ENCODE measurements at regions not wholly inside any gene's neighbourhood (a gene's known extent, or its start where the extent isn't known, plus 50 kb on each side); places are given as distances from the start of the nearest gene placed in this dataset.

- WGBS = 95% methylated on average over 2 of the region's 2 CpGs
- H3K27ac ChIP-seq (ENCODE audit: low read depth in 1 of 2, low read length in 1 of 2) = no peak overlapping the region
These were observed 78.3 kb upstream of the HS6ST1 start for GRCh38 chr2:128396946-128397345.

DNA sequence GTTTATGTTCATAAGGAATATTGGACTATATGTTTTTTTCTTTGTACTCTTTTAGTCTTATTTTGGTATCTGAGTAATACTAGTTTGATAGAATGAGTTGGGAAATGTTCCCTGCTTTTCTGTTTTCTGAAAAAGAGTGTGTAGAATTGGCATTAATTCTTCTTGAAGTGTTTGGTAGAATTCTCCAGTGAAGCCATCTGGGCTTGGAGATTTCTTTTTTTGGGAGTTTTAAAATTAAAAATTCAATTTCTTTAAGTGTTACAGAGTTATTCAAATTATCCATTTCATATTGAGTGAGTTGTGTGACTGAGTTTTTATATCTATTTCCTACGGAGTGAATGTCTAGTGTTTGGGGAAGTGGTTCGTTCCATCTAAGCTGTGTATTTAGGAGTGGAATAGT, 80.6 kb upstream of the HS6ST1 start:
- no peak overlapping the region for H3K4me3 ChIP-seq (ENCODE audit: low read length in 2 of 2)
- no peak for DNase-seq (ENCODE audit: low read depth in 6 of 9, low spot score in 9 of 9)
- H3K9me3 ChIP-seq (ENCODE audit: control insufficient read depth in 2 of 2, insufficient read depth in 1 of 2, low read length in 1 of 2) = no peaks in the 10 kb centered on the region
- H3K27ac ChIP-seq (ENCODE audit: low read depth in 1 of 2, low read length in 1 of 2) = no peak overlapping the region
- peaks cover 0 to 2% of the 10 kb centered on the region in 2 donors for H3K27me3 ChIP-seq (ENCODE audit: control insufficient read depth in 2 of 2, insufficient read depth in 1 of 2, low read length in 1 of 2)
- H3K4me1 ChIP-seq (ENCODE audit: control insufficient read depth in 2 of 2, insufficient read depth in 2 of 2, low read length in 2 of 2) = peaks cover 11 to 48% of the 10 kb centered on the region in 2 donors
- 90% methylated on average over 2 of the region's 2 CpGs for WGBS
- H3K36me3 ChIP-seq (ENCODE audit: control insufficient read depth in 2 of 2, insufficient read depth in 2 of 2, low read length in 1 of 2) = no peaks in the 10 kb centered on the region

More at GRCh38 chr2:128396946-128397345, 78.3 kb upstream of the HS6ST1 start:
- DNase-seq (ENCODE audit: low read depth in 6 of 9, low spot score in 9 of 9) = no peak
- H3K4me3 ChIP-seq (ENCODE audit: low read length in 2 of 2) = no peak overlapping the region
- H3K9me3 ChIP-seq (ENCODE audit: control insufficient read depth in 2 of 2, insufficient read depth in 1 of 2, low read length in 1 of 2) = no peaks in the 10 kb centered on the region
- no peaks in the 10 kb centered on the region for H3K36me3 ChIP-seq (ENCODE audit: control insufficient read depth in 2 of 2, insufficient read depth in 2 of 2, low read length in 1 of 2)
- peaks cover 0 to 29% of the 10 kb centered on the region in 2 donors for H3K4me1 ChIP-seq (ENCODE audit: control insufficient read depth in 2 of 2, insufficient read depth in 2 of 2, low read length in 2 of 2)
- H3K27me3 ChIP-seq (ENCODE audit: control insufficient read depth in 2 of 2, insufficient read depth in 1 of 2, low read length in 1 of 2) = no peaks in the 10 kb centered on the region

GRCh38 chr2:128399690-128400291, 81.1 kb upstream of the HS6ST1 start:
- 23% methylated on average over 5 of the region's 5 CpGs for WGBS
- Histone ChIP-seq H3K36me3 (ENCODE audit: control insufficient read depth in 2 of 2, insufficient read depth in 2 of 2, low read length in 1 of 2) (no peaks in the 10 kb centered on the region), H3K9me3 (ENCODE audit: control insufficient read depth in 2 of 2, insufficient read depth in 1 of 2, low read length in 1 of 2) (no peaks in the 10 kb centered on the region), H3K27me3 (ENCODE audit: control insufficient read depth in 2 of 2, insufficient read depth in 1 of 2, low read length in 1 of 2) (peaks cover 0 to 2% of the 10 kb centered on the region in 2 donors), H3K27ac (ENCODE audit: low read depth in 1 of 2, low read length in 1 of 2) (no peak overlapping the region), H3K4me1 (ENCODE audit: control insufficient read depth in 2 of 2, insufficient read depth in 2 of 2, low read length in 2 of 2) (peaks cover 11 to 46% of the 10 kb centered on the region in 2 donors), H3K4me3 (ENCODE audit: low read length in 2 of 2) (no peak overlapping the region)
- DNase-seq (ENCODE audit: low read depth in 6 of 9, low spot score in 9 of 9) = peak in 2 of 9 donors; percentile 47 to 52

DNA sequence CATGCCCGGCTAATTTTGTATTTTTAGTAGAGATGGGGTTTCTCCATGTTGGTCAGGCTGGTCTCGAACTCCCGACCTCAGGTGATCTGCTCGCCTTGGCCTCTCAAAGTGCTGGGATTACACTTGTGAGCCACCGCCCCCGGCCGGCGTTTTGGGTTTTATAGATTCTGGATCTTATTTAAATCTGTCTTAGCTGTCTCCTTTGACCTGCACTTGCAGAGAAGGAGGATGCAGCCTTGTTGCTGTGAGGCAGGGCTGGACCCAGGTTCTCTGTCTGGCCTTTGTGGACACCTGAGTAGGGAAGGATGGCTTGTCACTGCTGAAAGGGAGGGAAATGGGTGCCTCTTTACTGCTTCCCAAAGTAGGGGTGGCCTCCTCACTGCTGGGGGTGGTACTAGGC, 83.0 kb upstream of the HS6ST1 start:
- no peaks in the 10 kb centered on the region for H3K9me3 ChIP-seq (ENCODE audit: control insufficient read depth in 2 of 2, insufficient read depth in 1 of 2, low read length in 1 of 2)
- WGBS = over 99% methylated on average over 8 of the region's 8 CpGs
- no peak for DNase-seq (ENCODE audit: low read depth in 6 of 9, low spot score in 9 of 9)
- H3K27me3 ChIP-seq (ENCODE audit: control insufficient read depth in 2 of 2, insufficient read depth in 1 of 2, low read length in 1 of 2) = peaks cover 0 to 2% of the 10 kb centered on the region in 2 donors
- peaks cover 11 to 44% of the 10 kb centered on the region in 2 donors for H3K4me1 ChIP-seq (ENCODE audit: control insufficient read depth in 2 of 2, insufficient read depth in 2 of 2, low read length in 2 of 2)
- H3K4me3 ChIP-seq (ENCODE audit: low read length in 2 of 2) = no peak overlapping the region
- H3K27ac ChIP-seq (ENCODE audit: low read depth in 1 of 2, low read length in 1 of 2) = no peak overlapping the region
- H3K36me3 ChIP-seq (ENCODE audit: control insufficient read depth in 2 of 2, insufficient read depth in 2 of 2, low read length in 1 of 2) = no peaks in the 10 kb centered on the region

- DNase-seq (ENCODE audit: low read depth in 6 of 9, low spot score in 9 of 9) = peak in 1 of 9 donors; percentile 64
- no peak overlapping the region for H3K4me3 ChIP-seq (ENCODE audit: low read length in 2 of 2)
- WGBS = 40% methylated on average over 13 of the region's 13 CpGs
These were observed 84.4 kb upstream of the HS6ST1 start for GRCh38 chr2:128402911-128403670.

GRCh38 chr2:128403814-128404708, 85.4 kb upstream of the HS6ST1 start:
- no peak overlapping the region for H3K4me3 ChIP-seq (ENCODE audit: low read length in 2 of 2)
- no peak for DNase-seq (ENCODE audit: low read depth in 6 of 9, low spot score in 9 of 9)
- H3K27me3 ChIP-seq (ENCODE audit: control insufficient read depth in 2 of 2, insufficient read depth in 1 of 2, low read length in 1 of 2) = peaks cover 0 to 2% of the 10 kb centered on the region in 2 donors
- no peak overlapping the region for H3K27ac ChIP-seq (ENCODE audit: low read depth in 1 of 2, low read length in 1 of 2)
- no peaks in the 10 kb centered on the region for H3K36me3 ChIP-seq (ENCODE audit: control insufficient read depth in 2 of 2, insufficient read depth in 2 of 2, low read length in 1 of 2)
- H3K4me1 ChIP-seq (ENCODE audit: control insufficient read depth in 2 of 2, insufficient read depth in 2 of 2, low read length in 2 of 2) = peaks cover 15 to 66% of the 10 kb centered on the region in 2 donors
- no peaks in the 10 kb centered on the region for H3K9me3 ChIP-seq (ENCODE audit: control insufficient read depth in 2 of 2, insufficient read depth in 1 of 2, low read length in 1 of 2)
- 98% methylated on average over 5 of the region's 5 CpGs for WGBS

More at GRCh38 chr2:128402911-128403670, 84.4 kb upstream of the HS6ST1 start:
- Histone ChIP-seq H3K4me1 (ENCODE audit: control insufficient read depth in 2 of 2, insufficient read depth in 2 of 2, low read length in 2 of 2) (peaks cover 11 to 56% of the 10 kb centered on the region in 2 donors), H3K27ac (ENCODE audit: low read depth in 1 of 2, low read length in 1 of 2) (no peak overlapping the region), H3K27me3 (ENCODE audit: control insufficient read depth in 2 of 2, insufficient read depth in 1 of 2, low read length in 1 of 2) (peaks cover 0 to 2% of the 10 kb centered on the region in 2 donors), H3K9me3 (ENCODE audit: control insufficient read depth in 2 of 2, insufficient read depth in 1 of 2, low read length in 1 of 2) (no peaks in the 10 kb centered on the region), H3K36me3 (ENCODE audit: control insufficient read depth in 2 of 2, insufficient read depth in 2 of 2, low read length in 1 of 2) (no peaks in the 10 kb centered on the region)

GRCh38 chr2:128404709-128405466, 86.2 kb upstream of the HS6ST1 start:
- no peak overlapping the region for H3K27ac ChIP-seq (ENCODE audit: low read depth in 1 of 2, low read length in 1 of 2)
- WGBS = 97% methylated on average over 11 of the region's 11 CpGs
- H3K4me3 ChIP-seq (ENCODE audit: low read length in 2 of 2) = no peak overlapping the region
- DNase-seq (ENCODE audit: low read depth in 6 of 9, low spot score in 9 of 9) = no peak
- no peaks in the 10 kb centered on the region for H3K9me3 ChIP-seq (ENCODE audit: control insufficient read depth in 2 of 2, insufficient read depth in 1 of 2, low read length in 1 of 2)
- H3K4me1 ChIP-seq (ENCODE audit: control insufficient read depth in 2 of 2, insufficient read depth in 2 of 2, low read length in 2 of 2) = peaks cover 15 to 74% of the 10 kb centered on the region in 2 donors
- H3K27me3 ChIP-seq (ENCODE audit: control insufficient read depth in 2 of 2, insufficient read depth in 1 of 2, low read length in 1 of 2) = peaks cover 0 to 2% of the 10 kb centered on the region in 2 donors
- H3K36me3 ChIP-seq (ENCODE audit: control insufficient read depth in 2 of 2, insufficient read depth in 2 of 2, low read length in 1 of 2) = no peaks in the 10 kb centered on the region

DNA sequence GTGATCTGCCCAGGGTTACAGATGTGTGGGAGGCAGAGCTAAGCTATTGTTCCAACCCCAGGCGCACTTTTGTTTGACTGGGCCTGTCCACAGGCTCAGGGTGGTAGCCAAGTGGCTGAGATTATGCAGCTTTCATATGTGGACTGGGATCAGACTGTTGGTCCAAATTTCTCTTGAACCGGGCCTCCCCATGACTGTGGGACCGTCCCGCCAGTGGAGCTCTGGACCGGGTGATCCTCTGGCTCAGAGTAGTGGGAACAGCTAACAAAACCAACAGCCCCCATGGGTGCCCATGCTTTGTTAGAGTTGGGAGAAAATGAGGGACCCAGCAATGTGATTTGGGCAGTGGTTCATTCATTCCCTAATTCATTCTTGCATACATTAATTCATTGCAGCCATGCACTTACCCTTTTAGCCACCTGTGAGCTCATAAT, 86.8 kb upstream of the HS6ST1 start:
- peaks cover 15 to 75% of the 10 kb centered on the region in 2 donors for H3K4me1 ChIP-seq (ENCODE audit: control insufficient read depth in 2 of 2, insufficient read depth in 2 of 2, low read length in 2 of 2)
- no peaks in the 10 kb centered on the region for H3K36me3 ChIP-seq (ENCODE audit: control insufficient read depth in 2 of 2, insufficient read depth in 2 of 2, low read length in 1 of 2)
- no peak overlapping the region for H3K4me3 ChIP-seq (ENCODE audit: low read length in 2 of 2)
- DNase-seq (ENCODE audit: low read depth in 6 of 9, low spot score in 9 of 9) = no peak
- no peaks in the 10 kb centered on the region for H3K9me3 ChIP-seq (ENCODE audit: control insufficient read depth in 2 of 2, insufficient read depth in 1 of 2, low read length in 1 of 2)
- H3K27ac ChIP-seq (ENCODE audit: low read depth in 1 of 2, low read length in 1 of 2) = no peak overlapping the region
- 79% methylated on average over 5 of the region's 5 CpGs for WGBS
- H3K27me3 ChIP-seq (ENCODE audit: control insufficient read depth in 2 of 2, insufficient read depth in 1 of 2, low read length in 1 of 2) = peaks cover 0 to 2% of the 10 kb centered on the region in 2 donors

All from thymus (tissue), 11 donors.